ENCODE measurements at regions not wholly inside any gene's neighbourhood (a gene's known extent, or its start where the extent isn't known, plus 50 kb on each side); places are given as distances from the start of the nearest gene placed in this dataset.
"Not testable (repeated sequence)": the region's sequence is repeated elsewhere in the genome, so short reads cannot be mapped to it uniquely, and the experiment has no call there.

DNA sequence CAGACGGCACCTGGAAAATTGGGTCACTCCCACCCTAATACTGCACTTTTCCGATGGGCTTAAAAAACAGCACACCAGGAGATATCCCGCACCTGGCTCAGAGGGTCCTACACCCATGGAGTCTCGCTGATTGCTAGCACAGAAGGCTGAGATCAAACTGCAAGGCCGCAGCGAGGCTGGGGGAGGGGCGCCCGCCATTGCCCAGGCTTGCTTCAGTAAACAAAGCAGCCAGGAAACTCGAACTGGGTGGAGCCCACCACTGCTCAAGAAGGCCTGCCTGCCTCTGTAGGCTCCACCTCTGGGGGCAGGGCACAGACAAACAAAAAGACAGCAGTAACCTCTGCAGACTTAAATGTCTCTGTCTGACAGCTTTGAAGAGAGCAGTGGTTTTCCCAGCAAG is 830.2 kb upstream of the GYPC start:
- TF ChIP-seq, protein P1, sequence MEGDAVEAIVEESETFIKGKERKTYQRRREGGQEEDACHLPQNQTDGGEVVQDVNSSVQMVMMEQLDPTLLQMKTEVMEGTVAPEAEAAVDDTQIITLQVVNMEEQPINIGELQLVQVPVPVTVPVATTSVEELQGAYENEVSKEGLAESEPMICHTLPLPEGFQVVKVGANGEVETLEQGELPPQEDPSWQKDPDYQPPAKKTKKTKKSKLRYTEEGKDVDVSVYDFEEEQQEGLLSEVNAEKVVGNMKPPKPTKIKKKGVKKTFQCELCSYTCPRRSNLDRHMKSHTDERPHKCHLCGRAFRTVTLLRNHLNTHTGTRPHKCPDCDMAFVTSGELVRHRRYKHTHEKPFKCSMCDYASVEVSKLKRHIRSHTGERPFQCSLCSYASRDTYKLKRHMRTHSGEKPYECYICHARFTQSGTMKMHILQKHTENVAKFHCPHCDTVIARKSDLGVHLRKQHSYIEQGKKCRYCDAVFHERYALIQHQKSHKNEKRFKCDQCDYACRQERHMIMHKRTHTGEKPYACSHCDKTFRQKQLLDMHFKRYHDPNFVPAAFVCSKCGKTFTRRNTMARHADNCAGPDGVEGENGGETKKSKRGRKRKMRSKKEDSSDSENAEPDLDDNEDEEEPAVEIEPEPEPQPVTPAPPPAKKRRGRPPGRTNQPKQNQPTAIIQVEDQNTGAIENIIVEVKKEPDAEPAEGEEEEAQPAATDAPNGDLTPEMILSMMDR (conservative IDR thresholded peaks at IDR 0.05; ENCODE audit: low read depth in 2 of 2), result not testable (repeated sequence)
- TF ChIP-seq EZH2 (IDR thresholded peaks at IDR 0.05; ENCODE audit: low read depth, unreplicated experiment), result not testable (repeated sequence)
